ENCODE measurements at regions not wholly inside any gene's neighbourhood (a gene's known extent, or its start where the extent isn't known, plus 50 kb on each side); places are given as distances from the start of the nearest gene placed in this dataset.

GRCh38 chr12:40586823-40587222, 105.4 kb upstream of the CNTN1 start:
- TF ChIP-seq EZH2phosphoT487 (IDR thresholded peaks at IDR 0.05; ENCODE audit: insufficient read depth, low read depth) (no peak), EZH2 (IDR thresholded peaks at IDR 0.05; ENCODE audit: insufficient read depth, poor library complexity, severe bottlenecking) (no peak)
